ENCODE measurements at regions not wholly inside any gene's neighbourhood (a gene's known extent, or its start where the extent isn't known, plus 50 kb on each side); places are given as distances from the start of the nearest gene placed in this dataset.

- ChIA-PET CTCF (interaction anchor here (2.8 kb wide), 1 partner anchor 17 kb away, joined by 15 read pairs; no protein-coding TSS in a partner anchor), RAD21 (ENCODE audit: low non-redundant PET in 1 of 2, low total read pairs in 2 of 2, uncharacterized antibody in 2 of 2, unreplicated experiment in 2 of 2) (no interaction called here), POLR2A (no interaction called here)
- Histone ChIP-seq H4K20me1 (ENCODE audit: insufficient read depth) (no peaks in the 10 kb centered on the region), H3K4me1 (ENCODE audit: control insufficient read depth in 1 of 2, insufficient read depth in 2 of 2, low read length in 2 of 2) (no peaks in the 10 kb centered on the region), H3K9me2 (ENCODE audit: insufficient read depth) (no peaks in the 10 kb centered on the region), H3K4me3 (replicated peaks in 1 of 2; ENCODE audit: low read depth in 1 of 2, low read length in 2 of 2) (no peak overlapping the region), H3K4me2 (ENCODE audit: low read length) (no peak overlapping the region), H3K27ac (ENCODE audit: low read depth, low read length) (no peak overlapping the region), H2AFZ (ENCODE audit: low read depth, low read length, poor library complexity, severe bottlenecking) (no peak overlapping the region), H3K27me3 (ENCODE audit: insufficient read depth, low read length) (no peaks in the 10 kb centered on the region), H3K9ac (ENCODE audit: low read length) (no peak overlapping the region), H3K79me2 (ENCODE audit: insufficient read depth, low read length) (no peaks in the 10 kb centered on the region), H3K36me3 (ENCODE audit: control insufficient read depth in 1 of 2, insufficient read depth in 2 of 2, low read length in 2 of 2) (no peaks in the 10 kb centered on the region), H3K9me3 (ENCODE audit: control insufficient read depth in 1 of 2, insufficient read depth in 1 of 2, low read depth in 1 of 2, low read length in 2 of 2) (no peaks in the 10 kb centered on the region)
- no peak for TF ChIP-seq YY1 (IDR thresholded peaks at IDR 0.05; ENCODE audit: extremely low read depth, insufficient replicate concordance, low read depth, low read length)
- BruUV-seq (replicated peaks), result no TSS peak
- ATAC-seq (no peak), DNase-seq (ENCODE audit: low read depth, low spot score) (no peak)
- intact Hi-C loops (cut with micrococcal nuclease), result no loop called here
Measured at GRCh38 chr3:112751564-112752512, 94.8 kb downstream of the CD200R1L start.

GRCh38 chr3:112751061-112751460 lies 95.6 kb downstream of the CD200R1L start:
- TF ChIP-seq ELF1 (IDR thresholded peaks at IDR 0.05; ENCODE audit: borderline replicate concordance, low read depth), result no peak
- no peak for TF ChIP-seq CBX3 (IDR thresholded peaks at IDR 0.05; ENCODE audit: low read depth)
- TF ChIP-seq RAD21 (IDR thresholded peaks at IDR 0.05; ENCODE audit: low read depth), result no peak
- TF ChIP-seq SRF (IDR thresholded peaks at IDR 0.05; ENCODE audit: low read depth), result no peak
- TF ChIP-seq EGR1 (IDR thresholded peaks at IDR 0.05; ENCODE audit: low read depth), result no peak
- TF ChIP-seq POLR2AphosphoS5 (IDR thresholded peaks at IDR 0.05; ENCODE audit: low read depth, low read length), result no peak
- TF ChIP-seq EZH2 (IDR thresholded peaks at IDR 0.05), result no peak
- TF ChIP-seq CTCF (IDR thresholded peaks at IDR 0.05 in 2 of 3, conservative IDR thresholded peaks at IDR 0.05 in 1 of 3; ENCODE audit: borderline replicate concordance in 1 of 3, insufficient read depth in 1 of 3, low read depth in 2 of 3, low read length in 2 of 3), result no peak
- no peak for TF ChIP-seq CEBPB (IDR thresholded peaks at IDR 0.05; ENCODE audit: low read depth)
- TF ChIP-seq ATF3 (IDR thresholded peaks at IDR 0.05), result no peak
- TF ChIP-seq FOSL1 (IDR thresholded peaks at IDR 0.05; ENCODE audit: low read depth), result no peak
- no peak for TF ChIP-seq ZNF274 (IDR thresholded peaks at IDR 0.05; ENCODE audit: low read depth, low read length)
- TF ChIP-seq EZH2phosphoT487 (IDR thresholded peaks at IDR 0.05; ENCODE audit: borderline replicate concordance), result no peak
- no peak for TF ChIP-seq SIN3A (IDR thresholded peaks at IDR 0.05; ENCODE audit: low read depth)
- no peak for TF ChIP-seq ZBTB33 (IDR thresholded peaks at IDR 0.05; ENCODE audit: extremely low read depth, insufficient replicate concordance, low read length)
- CTCF ChIA-PET, result interaction anchor here (2.8 kb wide), 1 partner anchor 17 kb away, joined by 15 read pairs; no protein-coding TSS in a partner anchor
- H3K27ac ChIP-seq (ENCODE audit: low read depth, low read length), result no peak overlapping the region

More at GRCh38 chr3:112751061-112751460, 95.6 kb downstream of the CD200R1L start:
- no peaks in the 10 kb centered on the region for H3K79me2 ChIP-seq (ENCODE audit: insufficient read depth, low read length)
- no peak overlapping the region for H2AFZ ChIP-seq (ENCODE audit: low read depth, low read length, poor library complexity, severe bottlenecking)
- no peaks in the 10 kb centered on the region for H3K9me3 ChIP-seq (ENCODE audit: control insufficient read depth in 1 of 2, insufficient read depth in 1 of 2, low read depth in 1 of 2, low read length in 2 of 2)
- DNase-seq (ENCODE audit: low read depth, low spot score), result no peak
- H3K36me3 ChIP-seq (ENCODE audit: control insufficient read depth in 1 of 2, insufficient read depth in 2 of 2, low read length in 2 of 2), result no peaks in the 10 kb centered on the region
- H3K27me3 ChIP-seq (ENCODE audit: insufficient read depth, low read length), result no peaks in the 10 kb centered on the region
- no peaks in the 10 kb centered on the region for H3K9me2 ChIP-seq (ENCODE audit: insufficient read depth)
- no peaks in the 10 kb centered on the region for H4K20me1 ChIP-seq (ENCODE audit: insufficient read depth)
- H3K4me1 ChIP-seq (ENCODE audit: control insufficient read depth in 1 of 2, insufficient read depth in 2 of 2, low read length in 2 of 2), result no peaks in the 10 kb centered on the region
- no peak overlapping the region for H3K9ac ChIP-seq (ENCODE audit: low read length)
- ChIA-PET POLR2A (no interaction called here), RAD21 (ENCODE audit: low non-redundant PET in 1 of 2, low total read pairs in 2 of 2, uncharacterized antibody in 2 of 2, unreplicated experiment in 2 of 2) (no interaction called here)
- no peak overlapping the region for H3K4me3 ChIP-seq (replicated peaks in 1 of 2; ENCODE audit: low read depth in 1 of 2, low read length in 2 of 2)
- no peak overlapping the region for H3K4me2 ChIP-seq (ENCODE audit: low read length)
- ATAC-seq, result no peak
- BruUV-seq (replicated peaks), result no TSS peak
- intact Hi-C loops (cut with micrococcal nuclease), result no loop called here
